ENCODE measurements at regions not wholly inside any gene's neighbourhood (a gene's known extent, or its start where the extent isn't known, plus 50 kb on each side); places are given as distances from the start of the nearest gene placed in this dataset.

- TF ChIP-seq ZNF462 (CRISPR knock-in tag; IDR thresholded peaks at IDR 0.05) (no peak), STAT1 (IDR thresholded peaks at IDR 0.05; ENCODE audit: unreplicated experiment) (no peak), EZH2 (IDR thresholded peaks at IDR 0.05; ENCODE audit: low read depth, unreplicated experiment) (no peak), NANOG (IDR thresholded peaks at IDR 0.05; ENCODE audit: borderline replicate concordance) (no peak), POLR2AphosphoS5 (IDR thresholded peaks at IDR 0.05; ENCODE audit: low read depth) (no peak)
Observed at GRCh38 chrY:13804124-13805056, 100.7 kb downstream of the TMSB4Y start (continued).

- H3K27ac Mint-ChIP-seq: peak overlapping the region; percentile 97
- H3K36me3 Mint-ChIP-seq (ENCODE audit: low read depth): peaks cover 60% of the 10 kb centered on the region
- DNase-seq (ENCODE audit: low spot score) (no peak), ATAC-seq (no peak)
- Histone ChIP-seq H3K4me3 (peak overlapping the region; percentile 40; the same call in 1 of the 2 replicates), H3K27me3 (ENCODE audit: insufficient read depth) (no peaks in the 10 kb centered on the region), H3K4me2 (peak overlapping the region; percentile 59), H3K4me1 (ENCODE audit: insufficient read depth) (peaks cover 39% of the 10 kb centered on the region), H3K79me2 (replicated peaks; ENCODE audit: insufficient read depth) (peaks cover 46% of the 10 kb centered on the region), H3K27ac (ENCODE audit: low read depth) (peak overlapping the region; percentile 99), H3K9me2 (ENCODE audit: insufficient read depth) (no peaks in the 10 kb centered on the region), H4K20me1 (replicated peaks; ENCODE audit: insufficient read depth) (no peaks in the 10 kb centered on the region), H3F3A (replicated peaks; ENCODE audit: low read depth) (0 out of 2 replicates have a peak, but pooled peaks cover 8% of the 10 kb centered on the region), H2AFZ (no peak overlapping the region), H3K36me3 (ENCODE audit: insufficient read depth) (peaks cover 11% of the 10 kb centered on the region; the same call in 1 of the 2 replicates)
- H3K4me1 Mint-ChIP-seq: peaks cover 55% of the 10 kb centered on the region
- H3K4me3 Mint-ChIP-seq: peak overlapping the region; percentile 63; the same call in 1 of the 3 replicates
- H3K9me3 Mint-ChIP-seq: peaks cover 27% of the 10 kb centered on the region
- H3K27me3 Mint-ChIP-seq (ENCODE audit: insufficient read depth, low read depth, poor library complexity): peaks cover 6% of the 10 kb centered on the region
- no peak for TF ChIP-seq REST (IDR thresholded peaks at IDR 0.05; ENCODE audit: unreplicated experiment)
- no peak for TF ChIP-seq EZH2phosphoT487 (IDR thresholded peaks at IDR 0.05; ENCODE audit: unreplicated experiment)
- TF ChIP-seq ZNF114 (CRISPR knock-in tag; IDR thresholded peaks at IDR 0.05): no peak
- no peak for TF ChIP-seq CTCF (conservative IDR thresholded peaks at IDR 0.05; ENCODE audit: low read depth in 2 of 2)
- no peak for TF ChIP-seq STAT1 (IDR thresholded peaks at IDR 0.05; ENCODE audit: unreplicated experiment)
- no peak for TF ChIP-seq JUNB (IDR thresholded peaks at IDR 0.05; ENCODE audit: unreplicated experiment)
Observed at GRCh38 chrY:13805057-13805735, 101.5 kb downstream of the TMSB4Y start.

Measured in GM23338 (cell line).